H1 (cell line): ENCODE measurements at regions not wholly inside any gene's neighbourhood (a gene's known extent, or its start where the extent isn't known, plus 50 kb on each side); places are given as distances from the start of the nearest gene placed in this dataset.

Experiments used
- CBX8 ChIP-seq: fragments of 300-800, 300-1000 bp; sonication (generic); IDR thresholded peaks from 2 replicates; pipeline ENCODE4 v1.7.1; 2016; ENCODE audit warnings: low read depth, low read length, borderline replicate concordance
- CTCF ChIP-seq, 3 experiments: IDR thresholded peaks; 1 replicate in 2 of 3; 2 replicates in 1 of 3; pipeline versions ENCODE4 v1.5.1 to v1.6.1; 2011; ENCODE audit warnings: low read length in 3 of 3, mild to moderate bottlenecking in 3 of 3, inconsistent platforms in 2 of 3, low read depth in 1 of 3, moderate library complexity in 1 of 3; ENCODE audit not compliant: insufficient read depth in 1 of 3; ENCODE audit errors: control extremely low read depth in 1 of 3
- EGR1 ChIP-seq: IDR thresholded peaks from 2 replicates; pipeline ENCODE4 v1.6.1; 2011; ENCODE audit warnings: low read depth, low read length, borderline replicate concordance
- EP300 ChIP-seq, 2 experiments: IDR thresholded peaks; 1 replicate in 1 of 2; 2 replicates in 1 of 2; pipeline ENCODE4 v1.6.1; 2011 to 2012; ENCODE audit warnings: low read depth in 2 of 2, low read length in 2 of 2, mild to moderate bottlenecking in 2 of 2, borderline replicate concordance in 1 of 2, inconsistent platforms in 1 of 2, moderate library complexity in 1 of 2
- GABPA ChIP-seq: IDR thresholded peaks from 2 replicates; pipeline ENCODE4 v1.6.1; 2011; ENCODE audit warnings: mild to moderate bottlenecking, low read length, moderate library complexity, borderline replicate concordance; ENCODE audit not compliant: insufficient read depth
- GTF2F1 ChIP-seq: IDR thresholded peaks from 2 replicates; pipeline ENCODE4 v1.6.1; 2012; ENCODE audit warnings: low read depth, low read length, improper control_type of control experiment, borderline replicate concordance
- MAX ChIP-seq: IDR thresholded peaks from 2 replicates; pipeline ENCODE4 v1.6.1; 2012; ENCODE audit warnings: inconsistent platforms
- POLR2AphosphoS5 ChIP-seq: IDR thresholded peaks from 2 replicates; pipeline ENCODE4 v1.6.1; 2011; ENCODE audit warnings: low read depth, low read length
- RBBP5 ChIP-seq: IDR thresholded peaks from 2 replicates; pipeline ENCODE4 v1.7.1; 2012; ENCODE audit warnings: low read depth, mild to moderate bottlenecking, inconsistent platforms, low read length, moderate library complexity, borderline replicate concordance
- YY1 ChIP-seq: IDR thresholded peaks from 2 replicates; pipeline ENCODE4 v1.6.1; 2011; ENCODE audit warnings: low read depth, mild to moderate bottlenecking, low read length

- TF ChIP-seq CBX8 (no peak), POLR2AphosphoS5 (no peak), EP300 (IDR thresholded peaks at IDR 0.05; ENCODE audit: borderline replicate concordance in 1 of 2, low read depth in 2 of 2, low read length in 2 of 2) (no peak), CTCF (IDR thresholded peaks at IDR 0.05; ENCODE audit: control extremely low read depth in 1 of 3, insufficient read depth in 1 of 3, low read depth in 1 of 3, low read length in 3 of 3) (no peak), MAX (no peak), GABPA (no peak), RBBP5 (no peak), GTF2F1 (no peak), YY1 (no peak), EGR1 (no peak)
Measured at GRCh38 chr12:88291498-88292131, 149.5 kb downstream of the TMTC3 start.
